Renal pelvis (tissue), 1 donor: ENCODE measurements at regions not wholly inside any gene's neighbourhood (a gene's known extent, or its start where the extent isn't known, plus 50 kb on each side); places are given as distances from the start of the nearest gene placed in this dataset.
A peak's percentile ranks its signal among the peaks of the same experiment; 100 is the strongest.

Source experiments
- DNase-seq: peaks from one replicate; pipeline ENCODE4 v3.0.0-alpha.2; 2013

- DNase-seq: no peak
Observed at GRCh38 chr12:90393652-90394051, 561.3 kb downstream of the CCER1 start.

- DNase-seq: no peak
Observed at GRCh38 chr12:90393089-90393488, 561.9 kb downstream of the CCER1 start.

GRCh38 chr12:90390947-90391346 lies 564.0 kb downstream of the CCER1 start:
- DNase-seq: no peak

- DNase-seq: no peak
Observed at GRCh38 chr12:90368081-90368480, 586.9 kb downstream of the CCER1 start.

- DNase-seq: no peak
Observed at GRCh38 chr12:90366286-90366685, 588.7 kb downstream of the CCER1 start.

- DNase-seq: no peak
Observed at GRCh38 chr12:90360300-90360699, 594.7 kb downstream of the CCER1 start.

- DNase-seq: peak; percentile 38
Observed at GRCh38 chr12:90355711-90356355, 599.1 kb downstream of the CCER1 start.

GRCh38 chr12:90343966-90344365 lies 611.0 kb downstream of the CCER1 start:
- no peak for DNase-seq

- DNase-seq: no peak
Observed at GRCh38 chr12:90342081-90342480, 612.9 kb downstream of the CCER1 start.

- DNase-seq: no peak
Observed at GRCh38 chr12:90339837-90340236, 615.1 kb downstream of the CCER1 start.

GRCh38 chr12:90338365-90338764 lies 616.6 kb downstream of the CCER1 start:
- no peak for DNase-seq

- DNase-seq: no peak
Observed at GRCh38 chr12:90337018-90337417, 618.0 kb downstream of the CCER1 start.

- DNase-seq: no peak
Observed at GRCh38 chr12:90335566-90335965, 619.4 kb downstream of the CCER1 start.

- DNase-seq: no peak
Observed at GRCh38 chr12:90333939-90334338, 621.0 kb downstream of the CCER1 start.

- DNase-seq: no peak
Observed at GRCh38 chr12:90333424-90333823, 621.6 kb downstream of the CCER1 start.

- no peak for DNase-seq
Observed at GRCh38 chr12:90331821-90332220, 623.2 kb downstream of the CCER1 start.

GRCh38 chr12:90331262-90331661 lies 622.6 kb upstream of the ATP2B1 start:
- no peak for DNase-seq

- DNase-seq: no peak
Observed at GRCh38 chr12:90327793-90328743, 619.4 kb upstream of the ATP2B1 start.

GRCh38 chr12:90323217-90323616 lies 614.6 kb upstream of the ATP2B1 start:
- no peak for DNase-seq

GRCh38 chr12:90322006-90322405 lies 613.4 kb upstream of the ATP2B1 start:
- no peak for DNase-seq

GRCh38 chr12:90321369-90321768 lies 612.7 kb upstream of the ATP2B1 start:
- DNase-seq: no peak

GRCh38 chr12:90311561-90311960 lies 602.9 kb upstream of the ATP2B1 start:
- DNase-seq: no peak

- no peak for DNase-seq
Observed at GRCh38 chr12:90305379-90305778, 596.7 kb upstream of the ATP2B1 start.
